Astrocyte (in vitro differentiated cells and primary cell): ENCODE measurements at regions not wholly inside any gene's neighbourhood (a gene's known extent, or its start where the extent isn't known, plus 50 kb on each side); places are given as distances from the start of the nearest gene placed in this dataset.

ENCODE experiments used
- EZH2 ChIP-seq: IDR thresholded peaks from 2 replicates; pipeline ENCODE4 v1.6.1; 2012; ENCODE audit warnings: mild to moderate bottlenecking, low read length, inconsistent platforms; ENCODE audit not compliant: insufficient read depth
- TF ChIP-seq, protein P1 (sequence below): IDR thresholded peaks from 2 replicates; pipeline ENCODE4 v1.5.1; 2011; ENCODE audit warnings: low read depth, mild to moderate bottlenecking, inconsistent platforms, low read length, moderate library complexity; ENCODE audit not compliant: insufficient read depth

- TF ChIP-seq EZH2: no peak
- TF ChIP-seq, protein P1, sequence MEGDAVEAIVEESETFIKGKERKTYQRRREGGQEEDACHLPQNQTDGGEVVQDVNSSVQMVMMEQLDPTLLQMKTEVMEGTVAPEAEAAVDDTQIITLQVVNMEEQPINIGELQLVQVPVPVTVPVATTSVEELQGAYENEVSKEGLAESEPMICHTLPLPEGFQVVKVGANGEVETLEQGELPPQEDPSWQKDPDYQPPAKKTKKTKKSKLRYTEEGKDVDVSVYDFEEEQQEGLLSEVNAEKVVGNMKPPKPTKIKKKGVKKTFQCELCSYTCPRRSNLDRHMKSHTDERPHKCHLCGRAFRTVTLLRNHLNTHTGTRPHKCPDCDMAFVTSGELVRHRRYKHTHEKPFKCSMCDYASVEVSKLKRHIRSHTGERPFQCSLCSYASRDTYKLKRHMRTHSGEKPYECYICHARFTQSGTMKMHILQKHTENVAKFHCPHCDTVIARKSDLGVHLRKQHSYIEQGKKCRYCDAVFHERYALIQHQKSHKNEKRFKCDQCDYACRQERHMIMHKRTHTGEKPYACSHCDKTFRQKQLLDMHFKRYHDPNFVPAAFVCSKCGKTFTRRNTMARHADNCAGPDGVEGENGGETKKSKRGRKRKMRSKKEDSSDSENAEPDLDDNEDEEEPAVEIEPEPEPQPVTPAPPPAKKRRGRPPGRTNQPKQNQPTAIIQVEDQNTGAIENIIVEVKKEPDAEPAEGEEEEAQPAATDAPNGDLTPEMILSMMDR: no peak
Observed at GRCh38 chrX:35733879-35734278, 64.3 kb upstream of the MAGEB16 start.
